ENCODE measurements at regions not wholly inside any gene's neighbourhood (a gene's known extent, or its start where the extent isn't known, plus 50 kb on each side); places are given as distances from the start of the nearest gene placed in this dataset.
A peak's percentile ranks its signal among the peaks of the same experiment; 100 is the strongest.

DNA sequence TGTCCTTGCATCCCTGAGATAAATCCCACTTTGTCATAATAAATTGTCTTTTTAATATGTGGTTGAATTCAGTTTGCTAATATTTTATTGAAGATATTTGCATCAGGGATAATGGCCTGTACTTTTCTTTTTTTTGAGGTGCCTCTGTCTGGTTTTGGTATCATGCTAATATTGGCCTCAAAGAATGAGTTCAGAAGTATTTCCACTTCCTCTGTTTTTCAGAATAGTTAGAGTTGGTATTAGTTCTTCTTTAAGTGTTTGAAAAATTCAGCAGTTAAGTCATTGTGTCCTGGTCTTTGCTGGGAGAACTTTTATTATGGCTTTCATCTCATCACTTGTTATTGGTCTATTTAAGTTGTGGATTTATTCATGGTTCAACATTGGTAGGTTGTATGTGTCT, 464.1 kb upstream of the CRIM1 start:
- intact Hi-C loops (cut with micrococcal nuclease; ENCODE audit: unreplicated experiment): no loop called here
- DNase-seq: no peak
- H3K27me3 ChIP-seq (ENCODE audit: insufficient read depth, low read depth): no peaks in the 10 kb centered on the region
- peak overlapping the region; percentile 35; the same call in 1 of the 2 replicates for H3K4me3 ChIP-seq
- peak overlapping the region; percentile 51 for H3K4me2 ChIP-seq
- ChIA-PET POLR2A (ENCODE audit: unreplicated experiment) (no interaction called here), CTCF (no interaction called here)
- TF ChIP-seq EZH2 (IDR thresholded peaks at IDR 0.05; ENCODE audit: low read depth): no peak
- TF ChIP-seq, protein P1, sequence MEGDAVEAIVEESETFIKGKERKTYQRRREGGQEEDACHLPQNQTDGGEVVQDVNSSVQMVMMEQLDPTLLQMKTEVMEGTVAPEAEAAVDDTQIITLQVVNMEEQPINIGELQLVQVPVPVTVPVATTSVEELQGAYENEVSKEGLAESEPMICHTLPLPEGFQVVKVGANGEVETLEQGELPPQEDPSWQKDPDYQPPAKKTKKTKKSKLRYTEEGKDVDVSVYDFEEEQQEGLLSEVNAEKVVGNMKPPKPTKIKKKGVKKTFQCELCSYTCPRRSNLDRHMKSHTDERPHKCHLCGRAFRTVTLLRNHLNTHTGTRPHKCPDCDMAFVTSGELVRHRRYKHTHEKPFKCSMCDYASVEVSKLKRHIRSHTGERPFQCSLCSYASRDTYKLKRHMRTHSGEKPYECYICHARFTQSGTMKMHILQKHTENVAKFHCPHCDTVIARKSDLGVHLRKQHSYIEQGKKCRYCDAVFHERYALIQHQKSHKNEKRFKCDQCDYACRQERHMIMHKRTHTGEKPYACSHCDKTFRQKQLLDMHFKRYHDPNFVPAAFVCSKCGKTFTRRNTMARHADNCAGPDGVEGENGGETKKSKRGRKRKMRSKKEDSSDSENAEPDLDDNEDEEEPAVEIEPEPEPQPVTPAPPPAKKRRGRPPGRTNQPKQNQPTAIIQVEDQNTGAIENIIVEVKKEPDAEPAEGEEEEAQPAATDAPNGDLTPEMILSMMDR (conservative IDR thresholded peaks at IDR 0.05): no peak
- no peaks in the 10 kb centered on the region for H3K9me2 ChIP-seq (ENCODE audit: insufficient read depth)
- no peaks in the 10 kb centered on the region for H3K4me1 ChIP-seq (replicated peaks; ENCODE audit: insufficient read depth)
- no peaks in the 10 kb centered on the region for H3K9me3 ChIP-seq (ENCODE audit: insufficient read depth, low read depth)
- H2AFZ ChIP-seq: no peak overlapping the region
- no TSS peak for BruUV-seq (replicated peaks)
- H4K20me1 ChIP-seq (ENCODE audit: insufficient read depth): no peaks in the 10 kb centered on the region
- H3K27ac ChIP-seq: no peak overlapping the region
- H3K36me3 ChIP-seq (ENCODE audit: low read depth): no peaks in the 10 kb centered on the region
- no peaks in the 10 kb centered on the region for H3K79me2 ChIP-seq (ENCODE audit: low read depth)
- H3F3A ChIP-seq (ENCODE audit: insufficient read depth, low read depth): no peaks in the 10 kb centered on the region

- Histone ChIP-seq H3K27ac (no peak overlapping the region), H2AFZ (no peak overlapping the region), H3F3A (ENCODE audit: insufficient read depth, low read depth) (no peaks in the 10 kb centered on the region), H3K9me2 (ENCODE audit: insufficient read depth) (no peaks in the 10 kb centered on the region), H3K4me2 (no peak overlapping the region), H3K36me3 (ENCODE audit: low read depth) (no peaks in the 10 kb centered on the region), H3K4me1 (replicated peaks; ENCODE audit: insufficient read depth) (no peaks in the 10 kb centered on the region), H3K9me3 (ENCODE audit: insufficient read depth, low read depth) (no peaks in the 10 kb centered on the region), H3K27me3 (ENCODE audit: insufficient read depth, low read depth) (no peaks in the 10 kb centered on the region), H3K79me2 (ENCODE audit: low read depth) (no peaks in the 10 kb centered on the region), H4K20me1 (ENCODE audit: insufficient read depth) (no peaks in the 10 kb centered on the region), H3K4me3 (no peak overlapping the region)
- intact Hi-C loops (cut with micrococcal nuclease; ENCODE audit: unreplicated experiment): no loop called here
- TF ChIP-seq, protein P1 (conservative IDR thresholded peaks at IDR 0.05): no peak
- TF ChIP-seq EZH2 (IDR thresholded peaks at IDR 0.05; ENCODE audit: low read depth): no peak
- ChIA-PET CTCF (no interaction called here), POLR2A (ENCODE audit: unreplicated experiment) (no interaction called here)
- BruUV-seq (replicated peaks): no TSS peak
- DNase-seq: no peak
Observed at GRCh38 chr2:35887146-35887545, 468.4 kb upstream of the CRIM1 start.

DNA sequence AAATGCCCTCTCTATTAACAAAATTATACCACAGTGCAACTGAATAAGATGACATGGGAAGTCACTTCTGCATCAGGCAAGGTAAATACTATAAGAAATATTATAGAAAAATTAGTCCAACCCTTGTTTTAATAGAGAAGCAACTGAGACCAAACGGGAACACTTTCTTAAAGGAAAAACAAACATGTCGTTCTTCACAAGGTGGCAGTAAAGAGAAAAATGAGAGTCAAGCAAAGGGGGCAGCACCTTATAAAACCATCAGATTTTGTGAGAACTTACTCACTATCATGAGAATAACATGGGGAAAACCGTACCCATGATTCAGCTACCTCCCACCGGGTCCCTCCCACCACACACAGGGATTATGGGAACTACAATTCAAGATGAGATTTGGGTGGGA, 481.7 kb upstream of the CRIM1 start:
- no peak for DNase-seq

More for the DNA sequence above, 481.7 kb upstream of the CRIM1 start:
- Histone ChIP-seq H3F3A (ENCODE audit: insufficient read depth, low read depth) (no peaks in the 10 kb centered on the region), H2AFZ (no peak overlapping the region), H3K79me2 (ENCODE audit: low read depth) (no peaks in the 10 kb centered on the region), H3K27ac (no peak overlapping the region), H3K9me3 (ENCODE audit: insufficient read depth, low read depth) (no peaks in the 10 kb centered on the region), H3K27me3 (ENCODE audit: insufficient read depth, low read depth) (no peaks in the 10 kb centered on the region), H3K4me1 (replicated peaks; ENCODE audit: insufficient read depth) (no peaks in the 10 kb centered on the region), H3K9me2 (ENCODE audit: insufficient read depth) (no peaks in the 10 kb centered on the region), H3K4me3 (no peak overlapping the region), H4K20me1 (ENCODE audit: insufficient read depth) (no peaks in the 10 kb centered on the region), H3K4me2 (no peak overlapping the region), H3K36me3 (ENCODE audit: low read depth) (no peaks in the 10 kb centered on the region)
- intact Hi-C loops (cut with micrococcal nuclease; ENCODE audit: unreplicated experiment): loop anchor here (10.0 kb wide), 1 partner anchor 481 kb away; the partner anchor contains the start of gene CRIM1
- TF ChIP-seq EZH2 (IDR thresholded peaks at IDR 0.05; ENCODE audit: low read depth): no peak
- TF ChIP-seq, protein P1 (conservative IDR thresholded peaks at IDR 0.05): 0 out of 2 replicates have a peak, but pooled peaks have one; percentile 20
- CTCF ChIA-PET: no interaction called here
- BruUV-seq (replicated peaks): no TSS peak
- POLR2A ChIA-PET (ENCODE audit: unreplicated experiment): no interaction called here

All from PC-9 (cell line).